Keratinocyte (primary cell): ENCODE measurements at regions not wholly inside any gene's neighbourhood (a gene's known extent, or its start where the extent isn't known, plus 50 kb on each side); places are given as distances from the start of the nearest gene placed in this dataset.

Experiments
- DNase-seq: peaks from one replicate; pipeline ENCODE4 v3.0.0-alpha.2; 2011; ENCODE audit warnings: low read depth, missing footprints, low spot score
- FAIRE-seq: peaks from 2 replicates; lab custom pipeline; 2011; peaks lifted over from hg19 to GRCh38; lab: Jason Lieb, UNC
- H2AFZ ChIP-seq: 2 replicates; pipeline ENCODE4 v1.6.0; 2012; ENCODE audit warnings: low read length, control low read depth, inconsistent platforms; ENCODE audit not compliant: control insufficient read depth
- H3K27ac ChIP-seq: 2 replicates; pipeline ENCODE4 v1.5.1; 2011; ENCODE audit warnings: low read length; ENCODE audit not compliant: control insufficient read depth, insufficient read depth
- H3K27me3 ChIP-seq: 3 replicates; pipeline ENCODE4 v1.6.0; 2011; ENCODE audit warnings: low read length; ENCODE audit not compliant: control insufficient read depth, insufficient read depth; ENCODE audit errors: extremely low read depth
- H3K36me3 ChIP-seq, 2 experiments: 2 replicates in 1 of 2; 3 replicates in 1 of 2; pipeline ENCODE4 v1.5.1; 2011; ENCODE audit warnings: low read length in 2 of 2, mild to moderate bottlenecking in 1 of 2; ENCODE audit not compliant: control insufficient read depth in 2 of 2, insufficient read depth in 2 of 2; ENCODE audit errors: extremely low read depth in 1 of 2
- H3K4me1 ChIP-seq: 3 replicates; pipeline ENCODE4 v1.5.1; 2011; ENCODE audit warnings: low read length; ENCODE audit not compliant: control insufficient read depth, insufficient read depth; ENCODE audit errors: extremely low read depth
- H3K4me2 ChIP-seq: 3 replicates; pipeline ENCODE4 v1.6.0; 2011; ENCODE audit warnings: low read depth, low read length; ENCODE audit not compliant: control insufficient read depth, insufficient read depth; ENCODE audit errors: extremely low read depth
- H3K4me3 ChIP-seq, 3 experiments: fragments of 200-600 bp in 1 of 3; sonication (generic) in 1 of 3; 2 replicates in 2 of 3; 3 replicates in 1 of 3; pipeline ENCODE4 v1.5.1; 2011 to 2016; ENCODE audit warnings: low read length in 3 of 3, mild to moderate bottlenecking in 3 of 3, control low read depth in 2 of 3, inconsistent platforms in 1 of 3, low read depth in 1 of 3, mixed read lengths in 1 of 3, mixed run types in 1 of 3, moderate library complexity in 1 of 3; ENCODE audit not compliant: control insufficient read depth in 2 of 3, insufficient read depth in 2 of 3; ENCODE audit errors: extremely low read depth in 1 of 3
- H3K79me2 ChIP-seq: 2 replicates; pipeline ENCODE4 v1.6.0; 2012; ENCODE audit warnings: low read length; ENCODE audit not compliant: control insufficient read depth, insufficient read depth
- H3K9ac ChIP-seq: 3 replicates; pipeline ENCODE4 v1.6.0; 2011; ENCODE audit warnings: low read length; ENCODE audit not compliant: control insufficient read depth, insufficient read depth; ENCODE audit errors: extremely low read depth
- H3K9me1 ChIP-seq: 3 replicates; pipeline ENCODE4 v1.6.0; 2011; ENCODE audit warnings: low read length; ENCODE audit not compliant: control insufficient read depth, insufficient read depth; ENCODE audit errors: extremely low read depth
- H3K9me3 ChIP-seq: 2 replicates; pipeline ENCODE4 v1.5.1; 2012; ENCODE audit warnings: low read depth, low read length; ENCODE audit not compliant: control insufficient read depth
- H4K20me1 ChIP-seq: 3 replicates; pipeline ENCODE4 v1.6.0; 2011; ENCODE audit warnings: low read length; ENCODE audit not compliant: control insufficient read depth, insufficient read depth; ENCODE audit errors: extremely low read depth
- EZH2 ChIP-seq: IDR thresholded peaks from one replicate; pipeline ENCODE4 v1.6.1; 2012; ENCODE audit warnings: inconsistent platforms, mild to moderate bottlenecking, low read length, moderate library complexity
- dilution Hi-C: fragments of 300-500 bp; cut with MboI; formaldehyde crosslinking; loops from one replicate; pipeline ENCODE4 v1.7.0; 2020; ENCODE audit warnings: low sequenced_read_pairs; ENCODE audit not compliant: extremely low pct_ligation_motif_present
- TF ChIP-seq, protein P1 (sequence below), 3 experiments: IDR thresholded peaks in 1 of 3; conservative IDR thresholded peaks in 1 of 3; optimal IDR thresholded peaks in 1 of 3; 2 replicates in 2 of 3; 3 replicates in 1 of 3; pipeline versions ENCODE3 to v1.5.1; 2011; ENCODE audit warnings: low read length in 3 of 3, mild to moderate bottlenecking in 3 of 3, moderate library complexity in 2 of 3, control low read depth in 1 of 3, inconsistent platforms in 1 of 3; ENCODE audit not compliant: insufficient read depth in 2 of 3; ENCODE audit errors: extremely low read depth in 1 of 3

DNA sequence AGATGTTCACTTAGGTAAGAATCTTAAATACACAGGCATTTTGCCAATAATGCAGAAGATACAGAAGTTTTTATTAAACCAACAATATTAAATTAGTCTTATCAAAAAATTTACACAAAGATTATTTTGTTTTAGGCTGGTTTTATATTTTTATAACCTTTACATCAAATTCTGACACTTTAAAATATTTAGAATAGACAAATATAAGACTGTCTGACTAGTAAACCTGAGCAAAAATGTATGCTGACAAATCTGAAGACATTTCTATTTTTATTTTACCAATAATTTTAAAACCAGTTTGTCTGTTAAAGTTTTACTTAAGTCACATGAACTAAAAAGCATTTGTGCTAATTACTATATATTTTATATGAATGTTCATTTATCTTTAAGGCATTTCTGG, 72.1 kb upstream of the ZNF236 start:
- Histone ChIP-seq H3K9me3 (peaks cover 3% of the 10 kb centered on the region), H3K9ac (no peak overlapping the region), H3K9me1 (no peaks in the 10 kb centered on the region), H3K27me3 (no peaks in the 10 kb centered on the region), H4K20me1 (no peaks in the 10 kb centered on the region), H3K4me2 (no peak overlapping the region), H3K27ac (no peak overlapping the region), H3K4me3 (no peak overlapping the region), H3K4me1 (no peaks in the 10 kb centered on the region), H2AFZ (no peak overlapping the region), H3K79me2 (no peaks in the 10 kb centered on the region), H3K36me3 (no peaks in the 10 kb centered on the region)
- TF ChIP-seq, protein P1, sequence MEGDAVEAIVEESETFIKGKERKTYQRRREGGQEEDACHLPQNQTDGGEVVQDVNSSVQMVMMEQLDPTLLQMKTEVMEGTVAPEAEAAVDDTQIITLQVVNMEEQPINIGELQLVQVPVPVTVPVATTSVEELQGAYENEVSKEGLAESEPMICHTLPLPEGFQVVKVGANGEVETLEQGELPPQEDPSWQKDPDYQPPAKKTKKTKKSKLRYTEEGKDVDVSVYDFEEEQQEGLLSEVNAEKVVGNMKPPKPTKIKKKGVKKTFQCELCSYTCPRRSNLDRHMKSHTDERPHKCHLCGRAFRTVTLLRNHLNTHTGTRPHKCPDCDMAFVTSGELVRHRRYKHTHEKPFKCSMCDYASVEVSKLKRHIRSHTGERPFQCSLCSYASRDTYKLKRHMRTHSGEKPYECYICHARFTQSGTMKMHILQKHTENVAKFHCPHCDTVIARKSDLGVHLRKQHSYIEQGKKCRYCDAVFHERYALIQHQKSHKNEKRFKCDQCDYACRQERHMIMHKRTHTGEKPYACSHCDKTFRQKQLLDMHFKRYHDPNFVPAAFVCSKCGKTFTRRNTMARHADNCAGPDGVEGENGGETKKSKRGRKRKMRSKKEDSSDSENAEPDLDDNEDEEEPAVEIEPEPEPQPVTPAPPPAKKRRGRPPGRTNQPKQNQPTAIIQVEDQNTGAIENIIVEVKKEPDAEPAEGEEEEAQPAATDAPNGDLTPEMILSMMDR (optimal IDR thresholded peaks at IDR 0.05 in 1 of 3, IDR thresholded peaks at IDR 0.05 in 1 of 3, conservative IDR thresholded peaks at IDR 0.05 in 1 of 3; ENCODE audit: extremely low read depth in 1 of 3, insufficient read depth in 2 of 3, low read length in 3 of 3), result no peak
- no peak for TF ChIP-seq EZH2
- no peak for FAIRE-seq
- DNase-seq, result no peak
- dilution Hi-C loops, result no loop called here

DNA sequence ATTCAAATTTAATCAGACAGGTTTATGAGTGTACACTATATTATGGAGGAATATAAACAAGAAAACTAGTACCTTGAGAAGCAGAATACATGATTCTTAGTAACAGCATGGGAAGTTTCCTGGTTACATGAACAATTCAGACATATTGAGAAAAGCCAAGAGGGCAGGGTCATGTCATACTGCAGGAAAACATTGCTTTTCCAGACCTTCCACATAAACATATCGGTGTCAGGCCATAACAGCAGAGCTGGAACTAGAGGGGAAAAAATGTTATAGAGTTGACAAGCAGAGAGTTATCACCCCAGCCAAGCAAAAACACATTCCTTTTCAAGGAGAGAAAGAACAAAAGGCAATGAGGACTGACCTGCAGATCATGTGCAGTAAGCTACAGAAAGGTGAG, 74.7 kb upstream of the ZNF236 start:
- DNase-seq (no peak), FAIRE-seq (no peak)
- Histone ChIP-seq H3K4me3 (no peak overlapping the region), H4K20me1 (no peaks in the 10 kb centered on the region), H3K9me3 (peaks cover 3% of the 10 kb centered on the region), H3K9me1 (no peaks in the 10 kb centered on the region), H3K27ac (no peak overlapping the region), H3K4me2 (no peak overlapping the region), H3K79me2 (no peaks in the 10 kb centered on the region), H3K9ac (no peak overlapping the region), H2AFZ (no peak overlapping the region), H3K27me3 (no peaks in the 10 kb centered on the region), H3K4me1 (no peaks in the 10 kb centered on the region), H3K36me3 (no peaks in the 10 kb centered on the region)
- TF ChIP-seq EZH2, result no peak
- TF ChIP-seq, protein P1 (optimal IDR thresholded peaks at IDR 0.05 in 1 of 3, IDR thresholded peaks at IDR 0.05 in 1 of 3, conservative IDR thresholded peaks at IDR 0.05 in 1 of 3; ENCODE audit: extremely low read depth in 1 of 3, insufficient read depth in 2 of 3, low read length in 3 of 3), result no peak
- dilution Hi-C loops, result no loop called here
